ENCODE measurements at regions not wholly inside any gene's neighbourhood (a gene's known extent, or its start where the extent isn't known, plus 50 kb on each side); places are given as distances from the start of the nearest gene placed in this dataset.
"Not testable (repeated sequence)": the region's sequence is repeated elsewhere in the genome, so short reads cannot be mapped to it uniquely, and the experiment has no call there.

GRCh38 chr15:35936284-35936683, 390.3 kb upstream of the DPH6 start:
- H3K36me3 Mint-ChIP-seq (ENCODE audit: low read depth), result no peaks in the 10 kb centered on the region
- CTCF ChIA-PET, result no interaction called here
- H3K4me3 Mint-ChIP-seq, result no peak overlapping the region
- no peaks in the 10 kb centered on the region for H3K9me3 Mint-ChIP-seq
- H3K4me1 Mint-ChIP-seq (ENCODE audit: low read depth), result no peaks in the 10 kb centered on the region
- H3K27ac Mint-ChIP-seq, result no peak overlapping the region
- no peaks in the 10 kb centered on the region for H3K27me3 Mint-ChIP-seq (ENCODE audit: low read depth)
- DNase-seq, result no peak
- intact Hi-C loops (cut with micrococcal nuclease), result no loop called here

GRCh38 chr15:35937380-35937779, 391.4 kb upstream of the DPH6 start:
- no peaks in the 10 kb centered on the region for H3K27me3 Mint-ChIP-seq (ENCODE audit: low read depth)
- no peak for DNase-seq
- no peaks in the 10 kb centered on the region for H3K9me3 Mint-ChIP-seq
- H3K4me3 Mint-ChIP-seq, result no peak overlapping the region
- H3K4me1 Mint-ChIP-seq (ENCODE audit: low read depth), result no peaks in the 10 kb centered on the region
- intact Hi-C loops (cut with micrococcal nuclease), result no loop called here
- CTCF ChIA-PET, result no interaction called here
- no peak overlapping the region for H3K27ac Mint-ChIP-seq
- H3K36me3 Mint-ChIP-seq (ENCODE audit: low read depth), result no peaks in the 10 kb centered on the region

- H3K9me3 Mint-ChIP-seq, result peaks cover 3% of the 10 kb centered on the region
- H3K27ac Mint-ChIP-seq, result no peak overlapping the region
- H3K36me3 Mint-ChIP-seq (ENCODE audit: low read depth), result no peaks in the 10 kb centered on the region
- intact Hi-C loops (cut with micrococcal nuclease), result no loop called here
- H3K27me3 Mint-ChIP-seq (ENCODE audit: low read depth), result no peaks in the 10 kb centered on the region
- H3K4me1 Mint-ChIP-seq (ENCODE audit: low read depth), result no peaks in the 10 kb centered on the region
- no peak for DNase-seq
- no peak overlapping the region for H3K4me3 Mint-ChIP-seq
- CTCF ChIA-PET, result no interaction called here
These were observed 399.1 kb upstream of the DPH6 start for GRCh38 chr15:35944945-35945585.

GRCh38 chr15:35953424-35953823, 407.5 kb upstream of the DPH6 start:
- H3K4me1 Mint-ChIP-seq (ENCODE audit: low read depth), result no peaks in the 10 kb centered on the region
- H3K36me3 Mint-ChIP-seq (ENCODE audit: low read depth), result no peaks in the 10 kb centered on the region
- intact Hi-C loops (cut with micrococcal nuclease), result no loop called here
- CTCF ChIA-PET, result no interaction called here
- no peaks in the 10 kb centered on the region for H3K27me3 Mint-ChIP-seq (ENCODE audit: low read depth)
- no peak overlapping the region for H3K27ac Mint-ChIP-seq
- no peak overlapping the region for H3K4me3 Mint-ChIP-seq
- H3K9me3 Mint-ChIP-seq, result no peaks in the 10 kb centered on the region
- no peak for DNase-seq

GRCh38 chr15:35956056-35956455, 410.1 kb upstream of the DPH6 start:
- Mint-ChIP-seq H3K27ac (no peak overlapping the region), H3K27me3 (ENCODE audit: low read depth) (no peaks in the 10 kb centered on the region), H3K4me3 (no peak overlapping the region), H3K4me1 (ENCODE audit: low read depth) (no peaks in the 10 kb centered on the region), H3K9me3 (no peaks in the 10 kb centered on the region), H3K36me3 (ENCODE audit: low read depth) (no peaks in the 10 kb centered on the region)
- no peak for DNase-seq
- CTCF ChIA-PET, result interaction anchor here (1.2 kb wide), 1 partner anchor 10 kb away, joined by 3 read pairs; no protein-coding TSS in a partner anchor
- intact Hi-C loops (cut with micrococcal nuclease), result no loop called here

- Mint-ChIP-seq H3K27me3 (ENCODE audit: low read depth) (peaks cover 2% of the 10 kb centered on the region), H3K27ac (no peak overlapping the region), H3K4me1 (ENCODE audit: low read depth) (no peaks in the 10 kb centered on the region), H3K9me3 (no peaks in the 10 kb centered on the region), H3K36me3 (ENCODE audit: low read depth) (no peaks in the 10 kb centered on the region), H3K4me3 (no peak overlapping the region)
- CTCF ChIA-PET, result interaction anchor here (0.7 kb wide), 2 partner anchors 364 to 691 kb away, joined by 3 read pairs; no protein-coding TSS in a partner anchor
- no peak for DNase-seq
- intact Hi-C loops (cut with micrococcal nuclease), result no loop called here
These were observed 412.1 kb upstream of the DPH6 start for GRCh38 chr15:35958021-35958420.

- Mint-ChIP-seq H3K27ac (no peak overlapping the region), H3K4me3 (no peak overlapping the region), H3K9me3 (no peaks in the 10 kb centered on the region), H3K36me3 (ENCODE audit: low read depth) (no peaks in the 10 kb centered on the region), H3K4me1 (ENCODE audit: low read depth) (no peaks in the 10 kb centered on the region), H3K27me3 (ENCODE audit: low read depth) (peaks cover 2% of the 10 kb centered on the region)
- CTCF ChIA-PET, result no interaction called here
- no peak for DNase-seq
- intact Hi-C loops (cut with micrococcal nuclease), result no loop called here
These were observed 413.0 kb upstream of the DPH6 start for GRCh38 chr15:35958975-35959374.

GRCh38 chr15:35963326-35963725, 417.4 kb upstream of the DPH6 start:
- CTCF ChIA-PET, result no interaction called here
- no peaks in the 10 kb centered on the region for H3K4me1 Mint-ChIP-seq (ENCODE audit: low read depth)
- no peaks in the 10 kb centered on the region for H3K9me3 Mint-ChIP-seq
- H3K27me3 Mint-ChIP-seq (ENCODE audit: low read depth), result peaks cover 2% of the 10 kb centered on the region
- DNase-seq, result no peak
- intact Hi-C loops (cut with micrococcal nuclease), result no loop called here
- H3K36me3 Mint-ChIP-seq (ENCODE audit: low read depth), result no peaks in the 10 kb centered on the region
- H3K4me3 Mint-ChIP-seq, result no peak overlapping the region
- no peak overlapping the region for H3K27ac Mint-ChIP-seq

- no peaks in the 10 kb centered on the region for H3K27me3 Mint-ChIP-seq (ENCODE audit: low read depth)
- no peak for DNase-seq
- H3K27ac Mint-ChIP-seq, result no peak overlapping the region
- H3K36me3 Mint-ChIP-seq (ENCODE audit: low read depth), result no peaks in the 10 kb centered on the region
- H3K4me3 Mint-ChIP-seq, result no peak overlapping the region
- no peaks in the 10 kb centered on the region for H3K9me3 Mint-ChIP-seq
- intact Hi-C loops (cut with micrococcal nuclease), result no loop called here
- H3K4me1 Mint-ChIP-seq (ENCODE audit: low read depth), result no peaks in the 10 kb centered on the region
- CTCF ChIA-PET, result no interaction called here
These were observed 420.8 kb upstream of the DPH6 start for GRCh38 chr15:35966781-35967180.

- CTCF ChIA-PET; H3K4me3 Mint-ChIP-seq; H3K27ac Mint-ChIP-seq; H3K27me3 Mint-ChIP-seq (ENCODE audit: low read depth); DNase-seq; H3K36me3 Mint-ChIP-seq (ENCODE audit: low read depth); intact Hi-C loops (cut with micrococcal nuclease); H3K4me1 Mint-ChIP-seq (ENCODE audit: low read depth); H3K9me3 Mint-ChIP-seq: not testable (repeated sequence)
These were observed 422.0 kb upstream of the DPH6 start for GRCh38 chr15:35967968-35968367.

- Mint-ChIP-seq H3K27me3 (ENCODE audit: low read depth) (peaks cover 3% of the 10 kb centered on the region), H3K36me3 (ENCODE audit: low read depth) (no peaks in the 10 kb centered on the region), H3K27ac (no peak overlapping the region), H3K4me1 (ENCODE audit: low read depth) (no peaks in the 10 kb centered on the region), H3K4me3 (no peak overlapping the region), H3K9me3 (no peaks in the 10 kb centered on the region)
- no peak for DNase-seq
- intact Hi-C loops (cut with micrococcal nuclease), result no loop called here
- CTCF ChIA-PET, result no interaction called here
These were observed 427.1 kb upstream of the DPH6 start for GRCh38 chr15:35973029-35973428.

- H3K27ac Mint-ChIP-seq, result no peak overlapping the region
- DNase-seq, result no peak
- no peaks in the 10 kb centered on the region for H3K9me3 Mint-ChIP-seq
- H3K4me3 Mint-ChIP-seq, result no peak overlapping the region
- peaks cover 3% of the 10 kb centered on the region for H3K27me3 Mint-ChIP-seq (ENCODE audit: low read depth)
- CTCF ChIA-PET, result no interaction called here
- intact Hi-C loops (cut with micrococcal nuclease), result no loop called here
- no peaks in the 10 kb centered on the region for H3K4me1 Mint-ChIP-seq (ENCODE audit: low read depth)
- H3K36me3 Mint-ChIP-seq (ENCODE audit: low read depth), result no peaks in the 10 kb centered on the region
These were observed 428.1 kb upstream of the DPH6 start for GRCh38 chr15:35974052-35974451.

GRCh38 chr15:35975941-35976340, 430.0 kb upstream of the DPH6 start:
- CTCF ChIA-PET, result no interaction called here
- Mint-ChIP-seq H3K4me1 (ENCODE audit: low read depth) (no peaks in the 10 kb centered on the region), H3K27ac (no peak overlapping the region), H3K36me3 (ENCODE audit: low read depth) (no peaks in the 10 kb centered on the region), H3K4me3 (no peak overlapping the region), H3K27me3 (ENCODE audit: low read depth) (peaks cover 3% of the 10 kb centered on the region), H3K9me3 (no peaks in the 10 kb centered on the region)
- intact Hi-C loops (cut with micrococcal nuclease), result no loop called here
- no peak for DNase-seq

- CTCF ChIA-PET, result no interaction called here
- H3K4me1 Mint-ChIP-seq (ENCODE audit: low read depth), result no peaks in the 10 kb centered on the region
- H3K36me3 Mint-ChIP-seq (ENCODE audit: low read depth), result no peaks in the 10 kb centered on the region
- no peaks in the 10 kb centered on the region for H3K9me3 Mint-ChIP-seq
- no peaks in the 10 kb centered on the region for H3K27me3 Mint-ChIP-seq (ENCODE audit: low read depth)
- intact Hi-C loops (cut with micrococcal nuclease), result no loop called here
- H3K4me3 Mint-ChIP-seq, result no peak overlapping the region
- no peak overlapping the region for H3K27ac Mint-ChIP-seq
- no peak for DNase-seq
These were observed 433.6 kb upstream of the DPH6 start for GRCh38 chr15:35979608-35980007.
